NCI-H2107 treated with DMSO at 0.1 percent for 48 hours (cell line): ENCODE measurements at regions not wholly inside any gene's neighbourhood (a gene's known extent, or its start where the extent isn't known, plus 50 kb on each side); places are given as distances from the start of the nearest gene placed in this dataset.
"Not testable (repeated sequence)": the region's sequence is repeated elsewhere in the genome, so short reads cannot be mapped to it uniquely, and the experiment has no call there.

Source experiments
- DNase-seq: peaks from one replicate; lab custom pipeline; 2025; ENCODE audit not compliant: unreplicated experiment; lab: John Stamatoyannopoulos, UW

GRCh38 chr13:81031996-81032395 lies 691.1 kb upstream of the SPRY2 start:
- no peak for DNase-seq

- no peak for DNase-seq
Observed at GRCh38 chr13:81025091-81025490, 684.2 kb upstream of the SPRY2 start.

DNA sequence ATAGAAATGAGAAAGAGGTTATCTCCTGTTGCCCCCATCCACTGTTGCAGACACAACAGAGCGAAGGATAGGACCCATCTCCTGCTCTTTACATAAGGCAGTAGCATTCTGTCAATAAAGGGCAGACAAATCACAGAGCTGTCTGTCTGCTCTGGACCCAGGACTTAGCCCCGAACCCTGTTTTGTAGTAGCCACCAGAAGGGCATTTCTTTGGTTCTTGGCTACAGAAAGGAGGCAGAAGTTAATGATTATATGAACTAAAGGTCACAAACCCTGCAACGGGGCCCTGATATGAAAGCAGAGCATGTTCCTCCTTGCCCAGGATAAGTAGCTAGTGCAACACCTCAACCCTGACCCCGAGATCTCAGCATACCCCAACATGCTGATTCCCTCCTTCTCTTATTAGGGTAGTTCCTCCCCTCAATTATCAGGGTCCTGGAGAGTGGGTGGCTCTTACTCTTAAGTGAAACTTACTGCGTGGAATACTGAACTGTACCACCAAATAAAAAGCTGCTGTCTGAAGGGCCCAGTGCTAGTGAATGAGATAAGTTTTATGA lies 680.4 kb upstream of the SPRY2 start:
- DNase-seq = no peak

GRCh38 chr13:81020010-81020409 lies 679.1 kb upstream of the SPRY2 start:
- no peak for DNase-seq

GRCh38 chr13:81018936-81019335 lies 678.0 kb upstream of the SPRY2 start:
- DNase-seq = no peak

DNA sequence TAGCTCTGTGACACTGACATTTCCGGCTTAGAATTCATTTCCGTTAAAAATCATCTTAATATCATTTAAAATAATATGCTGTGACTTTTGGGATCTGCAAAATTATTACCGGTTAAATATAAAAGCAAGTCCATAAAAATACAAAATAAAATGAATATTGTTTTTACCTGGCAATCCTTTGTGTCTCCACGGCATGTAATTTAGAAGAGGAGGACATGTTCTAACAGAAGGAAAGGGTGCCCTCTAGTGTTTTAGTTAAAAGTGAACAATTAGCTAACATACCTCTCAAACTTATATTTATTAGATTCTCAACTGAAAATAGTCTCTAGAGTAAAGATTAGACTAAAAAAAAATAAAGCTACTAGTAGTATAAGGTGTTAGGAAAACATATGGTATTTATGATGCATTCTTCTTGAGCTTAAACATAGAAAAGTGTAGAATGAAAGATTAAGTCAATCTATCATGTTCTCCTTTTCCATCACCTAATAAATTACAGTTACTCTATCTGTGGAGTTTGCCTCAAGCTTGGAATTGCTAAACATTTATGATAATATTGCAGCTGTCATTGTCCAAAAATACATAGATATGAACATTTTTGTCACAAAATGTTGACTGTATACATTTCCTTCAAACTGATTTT lies 676.7 kb upstream of the SPRY2 start:
- peak; percentile 43 for DNase-seq

- no peak for DNase-seq
Observed at GRCh38 chr13:81012031-81012430, 671.1 kb upstream of the SPRY2 start.

DNA sequence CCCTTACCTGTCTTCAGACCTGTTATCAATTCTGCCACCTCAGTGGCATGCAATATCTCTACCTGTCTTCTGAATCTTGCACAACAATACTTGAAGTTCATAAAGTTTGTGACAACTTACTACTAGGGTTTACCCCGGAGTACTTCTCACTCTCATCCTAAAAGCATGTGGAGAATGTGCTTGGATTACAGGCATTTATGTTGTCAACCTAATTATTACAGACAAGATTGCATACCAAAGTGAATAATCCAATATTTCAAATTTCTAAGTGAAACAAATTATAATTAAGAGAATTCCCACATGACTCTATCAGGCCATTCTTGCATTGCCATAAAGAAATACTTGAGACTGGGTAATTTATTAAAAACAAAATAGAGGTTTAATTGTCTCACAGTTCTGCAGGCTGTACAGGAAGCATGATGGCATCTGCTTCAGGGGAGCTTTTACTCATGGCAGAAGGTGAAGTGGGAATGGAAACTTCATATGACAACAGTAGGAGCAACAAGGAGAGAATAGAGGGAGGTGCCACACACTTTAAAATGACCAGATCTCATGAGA lies 661.0 kb upstream of the SPRY2 start:
- no peak for DNase-seq

DNA sequence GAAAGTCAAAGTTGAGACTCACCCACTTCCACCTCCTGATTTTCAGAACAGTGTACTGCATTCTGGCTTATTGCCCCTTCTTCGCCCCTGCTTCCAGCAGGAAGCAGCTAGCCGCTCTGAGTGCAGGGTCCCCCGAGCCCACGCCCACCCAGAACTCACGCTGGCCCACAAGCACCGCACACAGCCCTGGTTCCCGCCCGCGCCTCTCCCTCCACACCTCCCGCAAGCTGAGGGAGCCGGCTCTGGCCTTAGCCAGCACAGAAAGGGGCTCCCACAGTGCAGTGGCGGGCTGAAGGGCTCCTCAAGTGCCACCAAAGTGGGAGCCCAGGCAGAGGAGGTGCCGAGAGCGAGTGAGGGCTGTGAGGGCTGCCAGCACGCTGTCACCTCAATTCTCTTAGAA lies 657.7 kb upstream of the SPRY2 start:
- not testable (repeated sequence) for DNase-seq

- DNase-seq = no peak
Observed at GRCh38 chr13:80989747-80990146, 648.8 kb upstream of the SPRY2 start.

DNA sequence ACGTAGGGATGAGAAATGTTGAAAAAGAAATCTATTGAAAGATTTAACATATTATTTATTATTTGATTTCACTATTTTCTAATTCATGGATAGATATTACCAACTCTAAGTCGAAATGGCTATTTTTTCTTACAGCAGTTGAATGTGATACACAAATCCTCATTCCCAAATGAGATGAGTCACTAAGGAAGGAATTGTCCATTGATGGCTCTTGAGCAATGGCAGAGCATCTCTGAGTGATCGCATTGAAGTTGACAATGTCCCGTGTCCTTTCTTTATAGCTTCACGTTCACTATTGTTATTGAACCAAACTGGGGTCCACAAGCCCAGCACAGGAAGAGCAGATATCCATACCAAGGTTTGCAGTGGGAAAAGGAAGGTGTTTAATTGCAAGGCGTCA lies 648.3 kb upstream of the SPRY2 start:
- no peak for DNase-seq

GRCh38 chr13:80988391-80989151 lies 647.6 kb upstream of the SPRY2 start:
- no peak for DNase-seq

DNA sequence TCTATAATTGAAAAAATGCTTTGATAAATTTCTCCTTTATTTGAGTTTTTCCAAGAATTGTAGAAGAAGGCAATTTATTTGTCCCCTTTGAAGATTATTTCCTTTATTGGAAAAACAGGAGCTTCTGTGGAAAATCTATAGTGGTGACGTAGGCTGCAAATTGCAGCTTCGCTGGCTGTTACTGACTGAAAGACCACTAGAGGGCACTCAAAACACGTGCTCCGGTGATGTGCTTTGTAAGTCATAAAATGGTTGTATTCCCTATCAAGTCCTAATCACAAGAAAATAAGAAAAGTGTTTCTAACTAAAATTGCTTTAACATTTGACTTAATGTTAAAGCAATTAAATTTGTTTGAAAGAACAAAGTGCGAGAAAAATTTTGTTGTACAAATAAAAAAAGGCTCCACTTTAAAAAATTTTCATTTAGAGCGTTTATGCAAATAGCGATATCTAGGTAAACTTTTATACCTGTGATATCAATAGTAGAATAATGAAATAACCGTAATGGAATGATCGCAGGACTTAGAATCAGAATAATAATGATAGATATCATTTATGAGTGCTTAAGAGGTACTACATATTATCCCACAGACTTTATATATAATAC lies 638.2 kb upstream of the SPRY2 start:
- DNase-seq = peak; percentile 27

DNA sequence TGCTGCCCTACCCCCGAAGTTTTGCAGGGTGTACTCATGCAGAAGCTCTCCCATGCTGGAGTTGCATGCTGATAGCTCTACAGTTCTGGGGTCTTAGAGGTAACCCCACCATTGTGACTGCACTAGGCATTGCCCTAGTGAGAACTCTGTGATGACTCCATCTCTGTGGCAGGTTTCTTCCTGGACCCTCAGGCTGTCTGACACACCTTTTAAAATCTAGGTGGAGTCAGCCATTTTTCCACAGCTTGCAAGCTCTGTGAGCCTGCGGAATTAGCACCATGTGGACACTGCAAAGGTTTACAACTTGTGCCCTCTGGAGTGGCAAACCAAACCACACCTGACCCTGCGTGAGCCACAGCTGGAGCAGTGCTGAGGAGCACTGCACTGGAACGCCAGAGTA lies 636.2 kb upstream of the SPRY2 start:
- DNase-seq = no peak

DNA sequence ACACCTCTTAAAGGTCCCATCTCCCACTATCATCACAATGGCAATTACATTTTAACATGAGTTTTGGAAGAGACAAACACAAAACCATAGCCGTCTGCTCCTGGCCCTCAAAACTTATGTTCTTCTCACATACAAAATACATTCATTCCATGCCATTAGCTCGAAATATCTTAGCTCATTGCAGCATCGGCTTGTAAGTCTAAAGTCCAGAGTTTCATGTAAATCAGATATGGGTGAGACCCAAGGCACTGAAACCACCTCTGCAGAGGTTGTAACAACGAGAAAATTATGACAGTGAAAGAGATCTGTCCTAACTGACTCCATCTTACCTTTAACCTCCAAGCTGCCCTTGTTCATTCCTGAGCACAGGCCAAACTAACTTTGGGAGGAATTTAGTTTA lies 635.0 kb upstream of the SPRY2 start:
- DNase-seq = no peak

DNA sequence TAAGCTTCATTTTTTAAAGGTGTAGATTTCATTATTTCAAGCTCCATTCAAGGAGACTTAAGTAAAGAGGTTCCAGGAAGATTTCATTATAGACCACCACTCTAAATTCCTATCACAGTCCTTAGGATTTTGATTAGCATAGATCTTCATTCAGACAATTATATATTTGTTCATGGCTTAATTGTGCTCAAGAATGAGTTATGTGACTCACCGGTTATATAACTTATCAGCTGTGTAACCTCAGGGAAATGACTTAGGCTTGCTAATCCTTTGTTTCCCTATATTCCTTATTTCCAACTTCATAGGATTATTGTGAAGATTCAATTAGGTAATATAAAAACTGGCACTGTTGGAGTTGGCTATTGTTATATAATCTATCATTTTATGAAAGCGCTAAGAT lies 632.8 kb upstream of the SPRY2 start:
- DNase-seq = no peak

DNA sequence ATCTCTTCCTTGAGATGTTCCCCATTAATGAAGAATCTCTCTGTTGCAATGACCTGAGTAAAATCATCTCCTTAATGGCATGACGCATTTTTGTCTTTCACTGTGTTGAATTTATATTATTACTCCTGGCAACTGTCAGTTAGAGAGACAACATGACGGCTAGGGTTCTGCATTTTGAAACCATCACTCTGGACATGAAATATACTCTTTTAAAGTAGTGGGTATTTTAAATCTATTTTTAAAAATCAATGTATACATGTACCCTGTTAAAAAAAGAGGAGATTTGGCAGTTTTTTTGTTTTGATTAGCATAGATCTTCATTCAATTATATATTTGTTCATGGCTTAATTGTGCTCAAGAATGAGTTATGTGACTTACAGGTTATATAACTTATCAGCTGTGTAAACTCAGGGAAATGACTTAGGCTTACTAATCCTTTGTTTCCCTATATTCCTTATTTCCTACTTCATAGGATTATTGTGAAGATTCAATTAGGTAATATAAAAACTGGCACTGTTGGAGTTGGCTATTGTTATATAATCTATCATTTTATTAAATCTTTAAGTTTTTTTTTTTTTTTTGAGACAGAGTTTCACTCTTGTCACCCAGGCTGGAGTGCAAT lies 632.0 kb upstream of the SPRY2 start:
- no peak for DNase-seq

GRCh38 chr13:80965097-80965496 lies 624.2 kb upstream of the SPRY2 start:
- DNase-seq = no peak

- no peak for DNase-seq
Observed at GRCh38 chr13:80962855-80963254, 621.9 kb upstream of the SPRY2 start.

DNA sequence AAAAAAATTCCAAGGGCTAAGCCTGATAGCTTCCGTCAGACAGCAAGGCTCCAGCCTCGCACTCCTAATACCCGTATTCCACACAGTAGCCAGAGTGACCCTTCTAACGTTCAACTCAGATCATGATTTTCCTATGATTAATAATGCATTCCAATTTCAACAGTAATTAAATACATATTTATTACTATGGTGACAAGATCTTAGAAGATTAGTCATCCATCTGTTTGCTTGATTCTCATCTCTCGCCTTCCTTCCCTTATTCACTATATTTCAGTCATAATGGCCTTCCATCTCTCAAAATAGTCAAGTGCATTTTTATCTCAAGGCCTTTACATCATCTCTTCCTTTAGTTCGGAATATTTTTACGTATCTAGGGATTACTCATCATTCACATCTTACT lies 621.2 kb upstream of the SPRY2 start:
- no peak for DNase-seq

GRCh38 chr13:80957019-80957655 lies 616.2 kb upstream of the SPRY2 start:
- no peak for DNase-seq
